Trophoblast cell (in vitro differentiated cells and primary cell): ENCODE measurements at regions not wholly inside any gene's neighbourhood (a gene's known extent, or its start where the extent isn't known, plus 50 kb on each side); places are given as distances from the start of the nearest gene placed in this dataset.

ENCODE experiments used
- DNase-seq, 2 donors: peaks; one replicate each; pipeline ENCODE4 v3.0.0-alpha.2; 2016
- H2AFZ ChIP-seq: 2 replicates; pipeline ENCODE4 v1.6.1; 2013; ENCODE audit warnings: low read length, moderate library complexity, mild to moderate bottlenecking; ENCODE audit not compliant: insufficient read depth, poor library complexity
- H2AK5ac ChIP-seq: 2 replicates; pipeline ENCODE4 v1.6.1; 2013; ENCODE audit warnings: mild to moderate bottlenecking, low read length
- H2BK120ac ChIP-seq: 2 replicates; pipeline ENCODE4 v1.6.1; 2013; ENCODE audit warnings: low read length, mild to moderate bottlenecking, moderate library complexity; ENCODE audit not compliant: insufficient read depth, poor library complexity
- H2BK12ac ChIP-seq: 2 replicates; pipeline ENCODE4 v1.6.1; 2013; ENCODE audit warnings: mild to moderate bottlenecking, low read length, moderate library complexity
- H2BK5ac ChIP-seq: 2 replicates; pipeline ENCODE4 v1.6.1; 2013; ENCODE audit warnings: low read length, low read depth, moderate library complexity, mild to moderate bottlenecking; ENCODE audit not compliant: poor library complexity
- H3K14ac ChIP-seq: 2 replicates; pipeline ENCODE4 v1.6.1; 2013; ENCODE audit warnings: mild to moderate bottlenecking, low read length
- H3K18ac ChIP-seq: 2 replicates; pipeline ENCODE4 v1.6.1; 2013; ENCODE audit warnings: mild to moderate bottlenecking, low read length
- H3K23ac ChIP-seq: 2 replicates; pipeline ENCODE4 v1.6.1; 2013; ENCODE audit warnings: low read length
- H3K27ac ChIP-seq: 2 replicates; pipeline ENCODE4 v1.5.1; 2013; ENCODE audit warnings: low read depth, mild to moderate bottlenecking, inconsistent platforms, low read length, moderate library complexity
- H3K27me3 ChIP-seq: 2 replicates; pipeline ENCODE4 v1.6.1; 2013; ENCODE audit warnings: inconsistent platforms, mild to moderate bottlenecking, low read length, moderate library complexity; ENCODE audit not compliant: insufficient read depth
- H3K36me3 ChIP-seq, 2 experiments: 1 replicate in 1 of 2; 2 replicates in 1 of 2; pipeline ENCODE4 v1.6.1; 2013; ENCODE audit warnings: low read length in 2 of 2, mild to moderate bottlenecking in 2 of 2, moderate library complexity in 1 of 2; ENCODE audit not compliant: insufficient read depth in 2 of 2, control insufficient read depth in 1 of 2
- H3K4ac ChIP-seq: 2 replicates; pipeline ENCODE4 v1.6.1; 2013; ENCODE audit warnings: low read depth, mild to moderate bottlenecking, low read length, moderate library complexity
- H3K4me1 ChIP-seq, 2 experiments: 1 replicate in 1 of 2; 2 replicates in 1 of 2; pipeline ENCODE4 v1.6.1; 2013; ENCODE audit warnings: low read length in 2 of 2, mild to moderate bottlenecking in 2 of 2, moderate library complexity in 1 of 2; ENCODE audit not compliant: insufficient read depth in 2 of 2, control insufficient read depth in 1 of 2
- H3K4me2 ChIP-seq: 2 replicates; pipeline ENCODE4 v1.6.1; 2013; ENCODE audit warnings: inconsistent platforms, mild to moderate bottlenecking, low read length, moderate library complexity
- H3K4me3 ChIP-seq: 2 replicates; pipeline ENCODE4 v1.5.1; 2013; ENCODE audit warnings: mild to moderate bottlenecking, low read depth, low read length, inconsistent platforms
- H3K79me1 ChIP-seq: one replicate; pipeline ENCODE4 v1.6.1; 2013; ENCODE audit warnings: low read length
- H3K79me2 ChIP-seq: 2 replicates; pipeline ENCODE4 v1.6.1; 2013; ENCODE audit warnings: low read length, mild to moderate bottlenecking; ENCODE audit not compliant: control insufficient read depth, insufficient read depth, poor library complexity
- H3K9ac ChIP-seq: 2 replicates; pipeline ENCODE4 v1.6.1; 2013; ENCODE audit warnings: mild to moderate bottlenecking, low read length
- H3K9me3 ChIP-seq: 2 replicates; pipeline ENCODE4 v1.6.1; 2013; ENCODE audit warnings: low read depth, mild to moderate bottlenecking, control low read depth, inconsistent platforms, low read length; ENCODE audit not compliant: insufficient read depth
- H4K12ac ChIP-seq: 2 replicates; pipeline ENCODE4 v1.6.1; 2013; ENCODE audit warnings: low read depth, mild to moderate bottlenecking, low read length, moderate library complexity
- H4K8ac ChIP-seq: 2 replicates; pipeline ENCODE4 v1.6.1; 2013; ENCODE audit warnings: low read depth, mild to moderate bottlenecking, low read length, moderate library complexity
- H4K91ac ChIP-seq: one replicate; pipeline ENCODE4 v1.6.1; 2013; ENCODE audit warnings: low read depth, mild to moderate bottlenecking, low read length, moderate library complexity
- WGBS: extraction: QIAGEN DNeasy Blood & Tissue Kit; methylation state at CpG from one replicate; pipeline ENCODE4 v1.1.7; 2013; ENCODE audit warnings: missing lambda C conversion rate; ENCODE audit not compliant: insufficient read length, insufficient coverage; ENCODE audit errors: extremely low coverage; 5-methylcytosine and 5-hydroxymethylcytosine counted together

GRCh38 chr3:168467115-168467714 is 371.5 kb upstream of the GOLIM4 start:
- Histone ChIP-seq H4K91ac (no peak overlapping the region), H3K14ac (no peak overlapping the region), H3K79me2 (no peaks in the 10 kb centered on the region), H3K27ac (no peak overlapping the region), H3K27me3 (no peaks in the 10 kb centered on the region), H2BK120ac (no peak overlapping the region), H2AFZ (no peak overlapping the region), H2BK5ac (no peak overlapping the region), H3K36me3 (no peaks in the 10 kb centered on the region), H3K4me1 (no peaks in the 10 kb centered on the region), H3K4ac (no peak overlapping the region), H3K4me2 (no peak overlapping the region), H3K4me3 (no peak overlapping the region), H4K12ac (no peak overlapping the region), H3K9ac (no peak overlapping the region), H2BK12ac (no peak overlapping the region), H3K18ac (no peak overlapping the region), H3K23ac (no peak overlapping the region), H4K8ac (no peak overlapping the region), H3K9me3 (no peaks in the 10 kb centered on the region), H3K79me1 (peaks cover 2% of the 10 kb centered on the region), H2AK5ac (no peak overlapping the region)
- no CpG with 5 or more reads among the region's 6 CpGs for WGBS
- DNase-seq: peak; percentile 3 to 59

- Histone ChIP-seq H2BK120ac (no peak overlapping the region), H3K9ac (no peak overlapping the region), H3K4ac (no peak overlapping the region), H3K18ac (no peak overlapping the region), H2BK5ac (no peak overlapping the region), H3K36me3 (no peaks in the 10 kb centered on the region), H3K27ac (no peak overlapping the region), H3K4me3 (no peak overlapping the region), H3K4me2 (no peak overlapping the region), H2AFZ (no peak overlapping the region), H2BK12ac (no peak overlapping the region), H4K91ac (no peak overlapping the region), H2AK5ac (no peak overlapping the region), H3K23ac (no peak overlapping the region), H3K9me3 (no peaks in the 10 kb centered on the region), H3K27me3 (no peaks in the 10 kb centered on the region), H3K79me1 (no peaks in the 10 kb centered on the region), H3K4me1 (no peaks in the 10 kb centered on the region), H4K8ac (no peak overlapping the region), H3K79me2 (no peaks in the 10 kb centered on the region), H4K12ac (no peak overlapping the region), H3K14ac (no peak overlapping the region)
- DNase-seq: no peak
Measured at GRCh38 chr3:168461793-168462192, 366.1 kb upstream of the GOLIM4 start.

- Histone ChIP-seq H2AK5ac (no peak overlapping the region), H3K4me2 (no peak overlapping the region), H4K12ac (no peak overlapping the region), H3K4me3 (no peak overlapping the region), H3K36me3 (no peaks in the 10 kb centered on the region), H3K9ac (no peak overlapping the region), H3K27me3 (no peaks in the 10 kb centered on the region), H3K27ac (no peak overlapping the region), H3K4ac (no peak overlapping the region), H3K23ac (no peak overlapping the region), H3K4me1 (no peaks in the 10 kb centered on the region), H3K79me2 (no peaks in the 10 kb centered on the region), H4K91ac (no peak overlapping the region), H2BK12ac (no peak overlapping the region), H3K9me3 (no peaks in the 10 kb centered on the region), H2BK5ac (no peak overlapping the region), H3K14ac (no peak overlapping the region), H3K79me1 (no peaks in the 10 kb centered on the region), H2BK120ac (no peak overlapping the region), H4K8ac (no peak overlapping the region), H3K18ac (no peak overlapping the region), H2AFZ (no peak overlapping the region)
- no CpG with 5 or more reads among the region's 2 CpGs for WGBS
- no peak for DNase-seq
Measured at GRCh38 chr3:168459226-168459784, 363.6 kb upstream of the GOLIM4 start.

GRCh38 chr3:168457954-168458539 is 362.3 kb upstream of the GOLIM4 start:
- Histone ChIP-seq H3K79me2 (no peaks in the 10 kb centered on the region), H3K18ac (no peak overlapping the region), H3K79me1 (no peaks in the 10 kb centered on the region), H3K14ac (no peak overlapping the region), H2AFZ (no peak overlapping the region), H3K4me3 (no peak overlapping the region), H2BK5ac (no peak overlapping the region), H3K4ac (no peak overlapping the region), H3K36me3 (no peaks in the 10 kb centered on the region), H3K23ac (no peak overlapping the region), H2BK120ac (no peak overlapping the region), H4K91ac (no peak overlapping the region), H3K9ac (no peak overlapping the region), H3K9me3 (no peaks in the 10 kb centered on the region), H4K8ac (no peak overlapping the region), H3K4me1 (no peaks in the 10 kb centered on the region), H3K27me3 (no peaks in the 10 kb centered on the region), H2AK5ac (no peak overlapping the region), H2BK12ac (no peak overlapping the region), H3K4me2 (no peak overlapping the region), H3K27ac (no peak overlapping the region), H4K12ac (no peak overlapping the region)
- DNase-seq: no peak
- no CpG with 5 or more reads among the region's 4 CpGs for WGBS
